Karpas-422 (cell line): ENCODE measurements at regions not wholly inside any gene's neighbourhood (a gene's known extent, or its start where the extent isn't known, plus 50 kb on each side); places are given as distances from the start of the nearest gene placed in this dataset.

ENCODE experiments used
- DNase-seq: peaks from one replicate; pipeline ENCODE4 v3.0.0-alpha.2; 2015
- H2AFZ ChIP-seq: fragments of 200-600 bp; sonication (generic); 2 replicates; pipeline ENCODE4 v1.6.1; 2014; ENCODE audit warnings: antibody characterized with exemption, low read length, mixed read lengths
- H3K27ac ChIP-seq: fragments of 200-600 bp; sonication (generic); 2 replicates; pipeline ENCODE4 v1.5.1; 2014; ENCODE audit warnings: mild to moderate bottlenecking, low read length, moderate library complexity
- H3K27me3 ChIP-seq: fragments of 200-600 bp; sonication (generic); 2 replicates; pipeline ENCODE4 v1.6.1; 2014; ENCODE audit warnings: low read length, mixed read lengths
- H3K36me3 ChIP-seq: fragments of 200-600 bp; sonication (generic); 2 replicates; pipeline ENCODE4 v1.6.1; 2014; ENCODE audit warnings: low read length, mixed read lengths; ENCODE audit not compliant: insufficient read depth
- H3K4me1 ChIP-seq: fragments of 200-600 bp; sonication (generic); 2 replicates; pipeline ENCODE4 v1.6.1; 2014; ENCODE audit warnings: mild to moderate bottlenecking, low read length, mixed read lengths
- H3K4me2 ChIP-seq: fragments of 200-600 bp; sonication (generic); 2 replicates; pipeline ENCODE4 v1.6.1; 2014; ENCODE audit warnings: low read length, low read depth, mild to moderate bottlenecking; ENCODE audit not compliant: poor library complexity, severe bottlenecking
- H3K4me3 ChIP-seq: fragments of 200-600 bp; sonication (generic); 2 replicates; pipeline ENCODE4 v1.5.1; 2014; ENCODE audit warnings: mild to moderate bottlenecking, antibody characterized with exemption, low read length, mixed read lengths
- H3K79me2 ChIP-seq: fragments of 200-600 bp; sonication (generic); 2 replicates; pipeline ENCODE4 v1.6.1; 2014; ENCODE audit warnings: mild to moderate bottlenecking, low read length, mixed read lengths
- H3K9ac ChIP-seq: fragments of 200-600 bp; sonication (generic); 2 replicates; pipeline ENCODE4 v1.6.0; 2014; ENCODE audit warnings: low read length
- H3K9me2 ChIP-seq: fragments of 200-600 bp; sonication (generic), shearing (Covaris generic); replicated peaks from 2 replicates; pipeline ENCODE4 v1.6.0; 2014; ENCODE audit warnings: mild to moderate bottlenecking, low read length, moderate library complexity; ENCODE audit not compliant: insufficient read depth
- H3K9me3 ChIP-seq: fragments of 300-700, 200-600 bp; sonication (generic); 2 replicates; pipeline ENCODE4 v1.6.1; 2014; ENCODE audit warnings: low read length, mixed read lengths
- H4K20me1 ChIP-seq: fragments of 200-600 bp; sonication (generic); 2 replicates; pipeline ENCODE4 v1.6.1; 2014; ENCODE audit warnings: mild to moderate bottlenecking, antibody characterized with exemption, low read length, low read depth; ENCODE audit not compliant: insufficient read depth

- H3K9me2 ChIP-seq: no peaks in the 10 kb centered on the region
- H3K4me3 ChIP-seq: no peak overlapping the region
- no peak overlapping the region for H2AFZ ChIP-seq
- no peak overlapping the region for H3K9ac ChIP-seq
- H4K20me1 ChIP-seq: no peaks in the 10 kb centered on the region
- no peak overlapping the region for H3K27ac ChIP-seq
- DNase-seq: no peak
- H3K9me3 ChIP-seq: peaks cover 43% of the 10 kb centered on the region
- no peaks in the 10 kb centered on the region for H3K4me1 ChIP-seq
- no peaks in the 10 kb centered on the region for H3K36me3 ChIP-seq
- H3K79me2 ChIP-seq: no peaks in the 10 kb centered on the region
- H3K4me2 ChIP-seq: no peak overlapping the region
- no peaks in the 10 kb centered on the region for H3K27me3 ChIP-seq
Measured at GRCh38 chr2:81670885-81671284, 1366.3 kb upstream of the LRRTM1 start.

DNA sequence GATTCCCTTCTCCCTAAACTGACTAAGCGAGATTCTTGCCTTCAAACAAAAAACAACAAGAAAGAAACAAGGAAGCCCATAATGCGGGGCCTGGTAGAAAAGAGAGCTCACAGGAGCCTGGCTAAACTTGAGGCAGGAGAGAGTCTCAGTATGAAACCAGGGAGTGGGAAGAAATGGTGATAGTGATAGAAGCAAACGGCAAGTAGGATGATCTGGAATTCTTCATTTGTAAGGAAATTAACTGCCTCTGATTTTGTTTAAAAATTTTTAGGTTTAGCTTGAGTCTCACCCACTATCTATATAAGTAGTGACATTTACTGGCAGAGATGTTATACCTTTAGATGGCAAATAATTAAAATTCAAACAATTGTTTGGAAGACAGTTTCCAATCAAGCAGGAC is 1356.5 kb upstream of the LRRTM1 start:
- no peak overlapping the region for H3K9ac ChIP-seq
- H3K9me3 ChIP-seq: peaks cover 43% of the 10 kb centered on the region
- H3K36me3 ChIP-seq: no peaks in the 10 kb centered on the region
- H3K27me3 ChIP-seq: no peaks in the 10 kb centered on the region
- no peaks in the 10 kb centered on the region for H3K9me2 ChIP-seq
- no peaks in the 10 kb centered on the region for H3K79me2 ChIP-seq
- H3K27ac ChIP-seq: no peak overlapping the region
- H3K4me1 ChIP-seq: no peaks in the 10 kb centered on the region
- H4K20me1 ChIP-seq: no peaks in the 10 kb centered on the region
- no peak for DNase-seq
- no peak overlapping the region for H3K4me2 ChIP-seq
- no peak overlapping the region for H3K4me3 ChIP-seq
- no peak overlapping the region for H2AFZ ChIP-seq

GRCh38 chr2:81658227-81658626 is 1353.7 kb upstream of the LRRTM1 start:
- Histone ChIP-seq H3K4me1 (no peaks in the 10 kb centered on the region), H3K4me2 (no peak overlapping the region), H4K20me1 (no peaks in the 10 kb centered on the region), H2AFZ (no peak overlapping the region), H3K79me2 (no peaks in the 10 kb centered on the region), H3K27ac (no peak overlapping the region), H3K4me3 (no peak overlapping the region), H3K9me3 (peaks cover 52% of the 10 kb centered on the region), H3K9me2 (no peaks in the 10 kb centered on the region), H3K9ac (no peak overlapping the region), H3K36me3 (no peaks in the 10 kb centered on the region), H3K27me3 (no peaks in the 10 kb centered on the region)
- no peak for DNase-seq

GRCh38 chr2:81650048-81650971 is 1345.8 kb upstream of the LRRTM1 start:
- Histone ChIP-seq H3K27me3 (no peaks in the 10 kb centered on the region), H3K79me2 (no peaks in the 10 kb centered on the region), H3K4me3 (no peak overlapping the region), H3K9me2 (no peaks in the 10 kb centered on the region), H3K9me3 (peaks cover 40% of the 10 kb centered on the region), H3K4me1 (no peaks in the 10 kb centered on the region), H3K9ac (no peak overlapping the region), H3K27ac (no peak overlapping the region), H3K36me3 (no peaks in the 10 kb centered on the region), H4K20me1 (no peaks in the 10 kb centered on the region), H3K4me2 (no peak overlapping the region), H2AFZ (no peak overlapping the region)
- DNase-seq: no peak

- no peak overlapping the region for H3K4me2 ChIP-seq
- no peak overlapping the region for H3K27ac ChIP-seq
- H3K27me3 ChIP-seq: no peaks in the 10 kb centered on the region
- no peaks in the 10 kb centered on the region for H3K4me1 ChIP-seq
- H4K20me1 ChIP-seq: no peaks in the 10 kb centered on the region
- H3K79me2 ChIP-seq: no peaks in the 10 kb centered on the region
- H3K9me2 ChIP-seq: no peaks in the 10 kb centered on the region
- H2AFZ ChIP-seq: no peak overlapping the region
- H3K4me3 ChIP-seq: no peak overlapping the region
- peaks cover 35% of the 10 kb centered on the region for H3K9me3 ChIP-seq
- DNase-seq: no peak
- no peaks in the 10 kb centered on the region for H3K36me3 ChIP-seq
- H3K9ac ChIP-seq: no peak overlapping the region
Measured at GRCh38 chr2:81648806-81649205, 1344.3 kb upstream of the LRRTM1 start.

DNA sequence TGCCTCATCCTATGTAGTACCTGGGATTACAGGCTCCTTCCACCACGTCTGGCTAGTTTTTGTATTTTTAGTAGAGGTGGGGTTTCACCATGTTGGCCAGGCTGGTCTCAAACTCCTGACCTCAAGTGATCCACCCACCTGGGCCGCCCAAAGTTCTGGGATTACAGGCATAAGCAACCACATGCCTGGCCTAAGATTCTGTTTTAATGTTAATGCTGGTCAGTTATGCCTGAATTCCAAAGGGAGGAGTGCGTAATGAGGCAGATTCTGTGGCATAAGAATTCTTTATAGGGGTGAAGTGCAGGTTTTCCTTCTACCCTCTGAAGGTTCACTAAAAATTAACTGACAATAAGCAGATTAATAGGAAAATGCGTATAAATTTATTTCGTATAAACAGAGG is 1343.8 kb upstream of the LRRTM1 start:
- Histone ChIP-seq H3K9me2 (no peaks in the 10 kb centered on the region), H3K9me3 (peaks cover 33% of the 10 kb centered on the region), H3K9ac (no peak overlapping the region), H3K27ac (no peak overlapping the region), H3K4me1 (no peaks in the 10 kb centered on the region), H3K4me3 (no peak overlapping the region), H4K20me1 (no peaks in the 10 kb centered on the region), H3K79me2 (no peaks in the 10 kb centered on the region), H3K27me3 (no peaks in the 10 kb centered on the region), H3K4me2 (no peak overlapping the region), H2AFZ (no peak overlapping the region), H3K36me3 (no peaks in the 10 kb centered on the region)
- no peak for DNase-seq

DNA sequence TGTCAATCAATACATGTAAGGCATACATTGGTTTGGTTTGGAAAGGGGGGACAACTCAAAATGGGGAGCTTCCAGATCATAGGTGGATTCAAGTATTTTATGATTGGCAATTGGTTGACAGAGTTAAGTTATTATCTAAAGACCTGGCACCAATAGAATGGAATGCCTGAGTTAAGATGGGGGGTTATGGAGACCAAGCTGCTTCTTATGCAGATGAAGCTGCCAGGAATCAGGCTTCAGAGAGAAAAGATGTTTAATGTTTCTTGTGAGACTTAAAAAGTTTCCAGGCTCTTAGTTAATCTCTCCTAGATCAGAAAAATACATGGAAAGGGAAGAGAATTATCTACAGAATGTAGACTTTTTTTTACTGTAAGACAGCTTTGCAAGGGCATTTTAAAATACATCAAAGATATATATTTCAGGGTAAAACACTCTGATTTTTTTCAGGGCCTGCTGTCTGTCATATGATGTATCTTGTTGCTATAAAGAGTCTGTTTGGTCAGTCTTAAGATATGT is 1343.2 kb upstream of the LRRTM1 start:
- Histone ChIP-seq H3K4me2 (no peak overlapping the region), H3K79me2 (no peaks in the 10 kb centered on the region), H3K4me1 (no peaks in the 10 kb centered on the region)

GRCh38 chr2:81645745-81646301 is 1341.3 kb upstream of the LRRTM1 start:
- Histone ChIP-seq H3K79me2 (no peaks in the 10 kb centered on the region), H3K4me2 (no peak overlapping the region), H3K4me1 (no peaks in the 10 kb centered on the region), H3K9me3 (peaks cover 39% of the 10 kb centered on the region), H3K9ac (no peak overlapping the region), H3K27me3 (no peaks in the 10 kb centered on the region), H3K27ac (no peak overlapping the region), H3K36me3 (no peaks in the 10 kb centered on the region), H3K9me2 (no peaks in the 10 kb centered on the region), H2AFZ (no peak overlapping the region), H4K20me1 (no peaks in the 10 kb centered on the region), H3K4me3 (no peak overlapping the region)
- no peak for DNase-seq

More for the DNA sequence above, 1343.2 kb upstream of the LRRTM1 start:
- peaks cover 33% of the 10 kb centered on the region for H3K9me3 ChIP-seq
- H3K27me3 ChIP-seq: no peaks in the 10 kb centered on the region
- no peaks in the 10 kb centered on the region for H4K20me1 ChIP-seq
- H3K36me3 ChIP-seq: no peaks in the 10 kb centered on the region
- H3K27ac ChIP-seq: no peak overlapping the region
- no peak overlapping the region for H3K4me3 ChIP-seq
- H2AFZ ChIP-seq: no peak overlapping the region
- DNase-seq: no peak
- no peaks in the 10 kb centered on the region for H3K9me2 ChIP-seq
- no peak overlapping the region for H3K9ac ChIP-seq
